Retinal pigment epithelial cell (primary cell): ENCODE measurements at regions not wholly inside any gene's neighbourhood (a gene's known extent, or its start where the extent isn't known, plus 50 kb on each side); places are given as distances from the start of the nearest gene placed in this dataset.

Experiments
- DNase-seq: peaks from one replicate; pipeline ENCODE4 v3.0.0-alpha.2; 2010; ENCODE audit warnings: low read depth
- H3K4me3 ChIP-seq: 2 replicates; pipeline ENCODE4 v1.5.1; 2011; ENCODE audit warnings: mild to moderate bottlenecking, low read length, control low read depth, moderate library complexity
- CTCF ChIP-seq: conservative IDR thresholded peaks from 2 replicates; pipeline ENCODE4 v1.5.1; 2011; ENCODE audit warnings: low read depth, low read length, control low read depth, inconsistent platforms

GRCh38 chr3:102733791-102734563 is 299.2 kb downstream of the ZPLD1 start:
- peak; percentile 69 for DNase-seq
- TF ChIP-seq CTCF: no peak
- H3K4me3 ChIP-seq: no peak overlapping the region

- H3K4me3 ChIP-seq: no peak overlapping the region
- no peak for TF ChIP-seq CTCF
- DNase-seq: no peak
Observed at GRCh38 chr3:102735311-102735710, 300.5 kb downstream of the ZPLD1 start.

GRCh38 chr3:102736288-102736974 is 301.6 kb downstream of the ZPLD1 start:
- DNase-seq: no peak
- no peak overlapping the region for H3K4me3 ChIP-seq
- TF ChIP-seq CTCF: no peak

- no peak overlapping the region for H3K4me3 ChIP-seq
- no peak for DNase-seq
- TF ChIP-seq CTCF: no peak
Observed at GRCh38 chr3:102736975-102737304, 302.1 kb downstream of the ZPLD1 start.

GRCh38 chr3:102737353-102737752 is 302.5 kb downstream of the ZPLD1 start:
- no peak for TF ChIP-seq CTCF
- H3K4me3 ChIP-seq: no peak overlapping the region
- DNase-seq: no peak

- no peak overlapping the region for H3K4me3 ChIP-seq
- TF ChIP-seq CTCF: peak; percentile 34
- no peak for DNase-seq
Observed at GRCh38 chr3:102741105-102741504, 306.3 kb downstream of the ZPLD1 start.

GRCh38 chr3:102741694-102742093 is 306.9 kb downstream of the ZPLD1 start:
- TF ChIP-seq CTCF: no peak
- no peak for DNase-seq
- H3K4me3 ChIP-seq: no peak overlapping the region
